GM19324 (cell line): ENCODE measurements at regions not wholly inside any gene's neighbourhood (a gene's known extent, or its start where the extent isn't known, plus 50 kb on each side); places are given as distances from the start of the nearest gene placed in this dataset.

ENCODE experiments used
- ATAC-seq: cut with Tn5 transposase; IDR thresholded peaks from one replicate; pipeline ENCODE4 v1.9.1; 2021; ENCODE audit warnings: mild to moderate bottlenecking, moderate library complexity; ENCODE audit not compliant: unreplicated experiment, low FRiP score

GRCh38 chr2:60652832-60653340 lies 99.4 kb upstream of the BCL11A start:
- ATAC-seq, result no peak

GRCh38 chr2:60657673-60658072 lies 98.4 kb upstream of the PAPOLG start:
- ATAC-seq, result no peak

- ATAC-seq, result no peak
Observed at GRCh38 chr2:60659026-60659425, 97.0 kb upstream of the PAPOLG start.

- no peak for ATAC-seq
Observed at GRCh38 chr2:60661073-60661738, 94.9 kb upstream of the PAPOLG start.

GRCh38 chr2:60662781-60663180 lies 93.3 kb upstream of the PAPOLG start:
- no peak for ATAC-seq

- ATAC-seq, result no peak
Observed at GRCh38 chr2:60671966-60672365, 84.1 kb upstream of the PAPOLG start.

- peak; percentile 93 for ATAC-seq
Observed at GRCh38 chr2:60674524-60675165, 81.4 kb upstream of the PAPOLG start.

- no peak for ATAC-seq
Observed at GRCh38 chr2:60675301-60675700, 80.8 kb upstream of the PAPOLG start.

GRCh38 chr2:60676706-60677330 lies 79.2 kb upstream of the PAPOLG start:
- no peak for ATAC-seq

GRCh38 chr2:60677356-60677755 lies 78.7 kb upstream of the PAPOLG start:
- ATAC-seq, result no peak

GRCh38 chr2:60678551-60678950 lies 77.5 kb upstream of the PAPOLG start:
- ATAC-seq, result no peak

- peak; percentile 51 for ATAC-seq
Observed at GRCh38 chr2:60679036-60679780, 76.9 kb upstream of the PAPOLG start.

GRCh38 chr2:60693551-60693950 lies 62.5 kb upstream of the PAPOLG start:
- no peak for ATAC-seq

- ATAC-seq, result no peak
Observed at GRCh38 chr2:60695793-60696192, 60.3 kb upstream of the PAPOLG start.

GRCh38 chr2:60699617-60700016 lies 56.5 kb upstream of the PAPOLG start:
- ATAC-seq, result no peak

- no peak for ATAC-seq
Observed at GRCh38 chr2:60706021-60706420, 50.0 kb upstream of the PAPOLG start.
